ENCODE measurements at regions not wholly inside any gene's neighbourhood (a gene's known extent, or its start where the extent isn't known, plus 50 kb on each side); places are given as distances from the start of the nearest gene placed in this dataset.

- no peak overlapping the region for H3K4me3 ChIP-seq (ENCODE audit: low read depth, low read length)
- TF ChIP-seq, protein P1, sequence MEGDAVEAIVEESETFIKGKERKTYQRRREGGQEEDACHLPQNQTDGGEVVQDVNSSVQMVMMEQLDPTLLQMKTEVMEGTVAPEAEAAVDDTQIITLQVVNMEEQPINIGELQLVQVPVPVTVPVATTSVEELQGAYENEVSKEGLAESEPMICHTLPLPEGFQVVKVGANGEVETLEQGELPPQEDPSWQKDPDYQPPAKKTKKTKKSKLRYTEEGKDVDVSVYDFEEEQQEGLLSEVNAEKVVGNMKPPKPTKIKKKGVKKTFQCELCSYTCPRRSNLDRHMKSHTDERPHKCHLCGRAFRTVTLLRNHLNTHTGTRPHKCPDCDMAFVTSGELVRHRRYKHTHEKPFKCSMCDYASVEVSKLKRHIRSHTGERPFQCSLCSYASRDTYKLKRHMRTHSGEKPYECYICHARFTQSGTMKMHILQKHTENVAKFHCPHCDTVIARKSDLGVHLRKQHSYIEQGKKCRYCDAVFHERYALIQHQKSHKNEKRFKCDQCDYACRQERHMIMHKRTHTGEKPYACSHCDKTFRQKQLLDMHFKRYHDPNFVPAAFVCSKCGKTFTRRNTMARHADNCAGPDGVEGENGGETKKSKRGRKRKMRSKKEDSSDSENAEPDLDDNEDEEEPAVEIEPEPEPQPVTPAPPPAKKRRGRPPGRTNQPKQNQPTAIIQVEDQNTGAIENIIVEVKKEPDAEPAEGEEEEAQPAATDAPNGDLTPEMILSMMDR (IDR thresholded peaks at IDR 0.05; ENCODE audit: control insufficient read depth, extremely low read depth, insufficient read depth), result no peak
- DNase-seq (ENCODE audit: low read depth), result no peak
Measured at GRCh38 chr1:191693797-191694196, 464.5 kb upstream of the RGS18 start.

DNA sequence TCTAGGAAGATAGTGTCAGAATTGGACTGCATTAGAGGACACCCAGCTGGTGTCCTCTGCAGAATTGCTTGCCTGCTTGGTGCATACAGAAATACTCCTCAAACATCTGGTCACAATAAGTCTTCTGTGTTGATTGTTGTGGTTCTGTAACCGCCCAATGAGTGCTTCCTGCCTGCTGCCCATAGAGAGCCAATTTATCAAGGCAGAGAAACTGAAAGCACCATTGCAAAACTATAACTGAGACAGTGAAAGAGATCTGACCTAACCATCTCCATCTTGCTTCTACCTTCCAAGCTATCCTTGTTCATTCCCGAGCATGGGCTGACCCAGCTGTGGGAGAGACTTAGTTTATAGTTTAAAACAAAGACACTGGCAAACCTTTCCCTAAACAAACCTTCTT lies 462.4 kb upstream of the RGS18 start:
- no peak for DNase-seq (ENCODE audit: low read depth)
- TF ChIP-seq, protein P1 (IDR thresholded peaks at IDR 0.05; ENCODE audit: control insufficient read depth, extremely low read depth, insufficient read depth), result no peak
- no peak overlapping the region for H3K4me3 ChIP-seq (ENCODE audit: low read depth, low read length)

- no peak overlapping the region for H3K4me3 ChIP-seq (ENCODE audit: low read depth, low read length)
- DNase-seq (ENCODE audit: low read depth), result no peak
Measured at GRCh38 chr1:191696354-191696753, 461.9 kb upstream of the RGS18 start.

DNA sequence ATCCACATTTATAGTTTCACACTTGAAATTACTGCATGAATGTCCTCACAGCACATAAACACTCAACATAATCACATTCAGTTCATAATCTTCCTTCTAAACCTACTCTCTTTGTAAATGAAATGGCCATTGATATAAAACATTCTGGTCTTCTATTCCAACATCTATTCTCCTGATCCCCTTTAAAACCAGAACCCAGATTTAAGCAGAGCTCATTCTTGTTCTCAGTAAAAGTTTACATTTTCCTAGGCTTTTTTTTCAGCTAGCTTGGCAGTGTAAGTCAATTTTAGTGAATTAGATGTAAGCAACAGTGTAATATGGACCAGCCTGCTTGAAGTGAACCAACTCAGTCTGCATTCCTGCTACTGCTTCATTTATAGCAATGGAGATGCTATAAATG lies 460.7 kb upstream of the RGS18 start:
- DNase-seq (ENCODE audit: low read depth), result no peak
- TF ChIP-seq, protein P1 (IDR thresholded peaks at IDR 0.05; ENCODE audit: control insufficient read depth, extremely low read depth, insufficient read depth), result no peak
- no peak overlapping the region for H3K4me3 ChIP-seq (ENCODE audit: low read depth, low read length)

More at GRCh38 chr1:191696354-191696753, 461.9 kb upstream of the RGS18 start:
- TF ChIP-seq, protein P1 (IDR thresholded peaks at IDR 0.05; ENCODE audit: control insufficient read depth, extremely low read depth, insufficient read depth), result no peak

DNA sequence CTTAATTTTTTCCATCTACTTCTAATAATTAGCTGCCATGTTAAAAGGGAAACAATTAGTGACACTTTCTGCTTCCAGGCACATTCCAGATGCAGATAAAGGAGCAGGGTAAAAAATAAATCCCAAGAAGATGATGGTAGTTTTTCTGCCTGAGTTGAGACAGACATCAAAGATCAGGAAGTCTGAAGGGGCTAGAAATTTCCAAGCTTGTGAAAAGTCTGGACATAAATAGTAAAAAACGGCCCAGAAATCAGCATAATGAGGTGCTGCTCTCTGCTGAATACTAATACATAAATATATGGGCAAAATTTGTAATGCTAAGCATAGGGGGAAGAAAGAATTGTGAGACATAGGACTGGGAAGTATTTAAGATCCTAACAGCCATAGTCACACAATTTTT lies 460.0 kb upstream of the RGS18 start:
- DNase-seq (ENCODE audit: low read depth), result no peak
- H3K4me3 ChIP-seq (ENCODE audit: low read depth, low read length), result no peak overlapping the region
- TF ChIP-seq, protein P1 (IDR thresholded peaks at IDR 0.05; ENCODE audit: control insufficient read depth, extremely low read depth, insufficient read depth), result no peak

DNA sequence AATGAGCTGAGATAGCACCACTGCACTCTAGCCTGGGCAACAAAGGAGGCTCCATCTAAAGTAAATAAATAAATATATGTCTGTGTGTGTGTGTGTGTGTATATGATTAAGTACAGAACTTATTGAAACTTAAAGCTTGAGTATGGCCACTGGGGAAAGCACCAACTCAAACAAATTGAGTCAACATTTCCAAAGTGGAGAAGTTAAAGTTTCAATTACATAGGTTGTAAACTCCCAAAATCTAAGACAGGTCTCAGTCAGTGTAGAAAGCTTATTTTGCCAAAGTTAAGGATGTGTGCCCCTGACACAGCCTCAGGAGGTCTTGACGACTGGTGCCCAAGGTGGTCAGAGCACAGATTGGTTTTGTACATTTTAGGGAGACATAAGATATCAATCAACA lies 458.9 kb upstream of the RGS18 start:
- TF ChIP-seq, protein P1 (IDR thresholded peaks at IDR 0.05; ENCODE audit: control insufficient read depth, extremely low read depth, insufficient read depth), result no peak
- no peak for DNase-seq (ENCODE audit: low read depth)

GRCh38 chr1:191700922-191701321 lies 457.3 kb upstream of the RGS18 start:
- TF ChIP-seq, protein P1 (IDR thresholded peaks at IDR 0.05; ENCODE audit: control insufficient read depth, extremely low read depth, insufficient read depth), result no peak
- H3K4me3 ChIP-seq (ENCODE audit: low read depth, low read length), result no peak overlapping the region
- DNase-seq (ENCODE audit: low read depth), result no peak

More for the DNA sequence above, 458.9 kb upstream of the RGS18 start:
- H3K4me3 ChIP-seq (ENCODE audit: low read depth, low read length), result no peak overlapping the region

All from LNCaP clone FGC (cell line).